ENCODE measurements at regions not wholly inside any gene's neighbourhood (a gene's known extent, or its start where the extent isn't known, plus 50 kb on each side); places are given as distances from the start of the nearest gene placed in this dataset.

DNA sequence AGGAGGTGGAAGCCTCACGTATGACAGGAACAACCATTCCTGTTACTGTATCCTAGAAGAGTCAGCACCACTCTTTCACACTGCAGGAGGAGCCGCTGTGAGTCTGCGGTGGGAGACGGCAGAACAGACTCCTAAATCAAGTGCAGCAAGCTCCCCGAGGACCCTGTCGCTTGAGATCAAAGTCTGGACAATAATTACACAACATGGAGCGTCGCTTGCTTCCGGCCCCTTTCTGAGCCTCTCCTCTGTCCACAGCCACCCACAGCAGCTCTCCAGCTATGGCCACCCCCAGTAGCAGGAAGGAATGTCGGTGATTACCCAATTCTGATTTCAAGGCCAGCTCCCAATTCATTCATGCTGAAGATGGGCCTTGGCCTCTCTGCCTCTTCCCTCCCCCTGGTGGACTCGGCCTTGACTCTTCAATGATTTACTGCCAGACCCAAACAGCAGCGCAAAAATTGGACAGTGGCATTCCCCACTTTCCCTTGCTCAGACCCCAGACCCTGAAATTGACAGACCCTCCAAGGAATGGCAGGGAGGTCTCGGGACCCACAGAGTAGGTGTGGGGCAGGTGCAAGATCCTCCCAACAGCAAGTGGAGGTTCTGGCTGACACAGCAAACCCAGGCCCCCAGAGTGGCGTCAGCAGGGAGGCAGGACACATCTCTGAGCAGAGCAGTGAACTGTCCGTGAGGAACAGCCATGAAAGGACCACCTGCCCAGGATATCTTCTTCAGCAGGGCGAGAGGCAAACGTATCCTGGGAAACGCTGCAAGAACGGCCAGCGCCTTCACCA lies 272.7 kb upstream of the DIO3 start:
- Mint-ChIP-seq H3K36me3 (ENCODE audit: low read depth) (no peaks in the 10 kb centered on the region), H3K4me1 (peaks cover 9% of the 10 kb centered on the region)

DNA sequence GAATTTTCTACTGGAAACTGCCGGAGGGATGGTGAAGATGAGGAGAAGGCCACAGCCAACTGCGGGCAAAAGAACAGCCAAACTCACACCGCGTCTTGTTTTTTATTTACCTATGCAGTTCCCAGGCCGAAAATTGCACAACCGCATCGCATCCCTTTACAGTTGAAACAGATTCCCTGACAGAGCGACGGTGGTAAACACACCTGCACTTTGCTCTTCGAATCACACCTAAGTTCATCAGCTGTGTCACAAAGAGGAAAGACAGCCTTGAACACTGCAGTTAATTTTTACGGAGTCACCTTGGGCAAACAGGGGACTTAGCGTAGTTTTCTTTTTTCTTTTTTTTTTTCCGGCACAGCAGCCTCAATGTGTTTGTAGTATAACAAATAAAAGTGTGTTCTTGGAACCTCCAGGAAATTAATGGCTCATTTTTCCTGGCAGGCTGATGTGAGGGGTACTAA lies 272.0 kb upstream of the DIO3 start:
- Mint-ChIP-seq H3K9me3 (peaks cover 10% of the 10 kb centered on the region), H3K4me3 (no peak overlapping the region), H3K27me3 (ENCODE audit: low read depth) (peaks cover 21% of the 10 kb centered on the region), H3K36me3 (ENCODE audit: low read depth) (no peaks in the 10 kb centered on the region), H3K4me1 (peaks cover 9% of the 10 kb centered on the region), H3K27ac (no peak overlapping the region)
- TF ChIP-seq, protein P1, sequence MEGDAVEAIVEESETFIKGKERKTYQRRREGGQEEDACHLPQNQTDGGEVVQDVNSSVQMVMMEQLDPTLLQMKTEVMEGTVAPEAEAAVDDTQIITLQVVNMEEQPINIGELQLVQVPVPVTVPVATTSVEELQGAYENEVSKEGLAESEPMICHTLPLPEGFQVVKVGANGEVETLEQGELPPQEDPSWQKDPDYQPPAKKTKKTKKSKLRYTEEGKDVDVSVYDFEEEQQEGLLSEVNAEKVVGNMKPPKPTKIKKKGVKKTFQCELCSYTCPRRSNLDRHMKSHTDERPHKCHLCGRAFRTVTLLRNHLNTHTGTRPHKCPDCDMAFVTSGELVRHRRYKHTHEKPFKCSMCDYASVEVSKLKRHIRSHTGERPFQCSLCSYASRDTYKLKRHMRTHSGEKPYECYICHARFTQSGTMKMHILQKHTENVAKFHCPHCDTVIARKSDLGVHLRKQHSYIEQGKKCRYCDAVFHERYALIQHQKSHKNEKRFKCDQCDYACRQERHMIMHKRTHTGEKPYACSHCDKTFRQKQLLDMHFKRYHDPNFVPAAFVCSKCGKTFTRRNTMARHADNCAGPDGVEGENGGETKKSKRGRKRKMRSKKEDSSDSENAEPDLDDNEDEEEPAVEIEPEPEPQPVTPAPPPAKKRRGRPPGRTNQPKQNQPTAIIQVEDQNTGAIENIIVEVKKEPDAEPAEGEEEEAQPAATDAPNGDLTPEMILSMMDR (IDR thresholded peaks at IDR 0.05; ENCODE audit: unreplicated experiment in 3 of 3) = no peak

More for the DNA sequence above, 272.7 kb upstream of the DIO3 start:
- Mint-ChIP-seq H3K9me3 (peaks cover 5% of the 10 kb centered on the region), H3K27ac (peak overlapping the region in 2 of 3 experiments; percentile 11 to 26), H3K4me3 (peak overlapping the region in 2 of 3 experiments; percentile 10 to 22), H3K27me3 (ENCODE audit: low read depth) (peaks cover 21% of the 10 kb centered on the region)
- TF ChIP-seq, protein P1 (IDR thresholded peaks at IDR 0.05; ENCODE audit: unreplicated experiment in 3 of 3) = no peak

DNA sequence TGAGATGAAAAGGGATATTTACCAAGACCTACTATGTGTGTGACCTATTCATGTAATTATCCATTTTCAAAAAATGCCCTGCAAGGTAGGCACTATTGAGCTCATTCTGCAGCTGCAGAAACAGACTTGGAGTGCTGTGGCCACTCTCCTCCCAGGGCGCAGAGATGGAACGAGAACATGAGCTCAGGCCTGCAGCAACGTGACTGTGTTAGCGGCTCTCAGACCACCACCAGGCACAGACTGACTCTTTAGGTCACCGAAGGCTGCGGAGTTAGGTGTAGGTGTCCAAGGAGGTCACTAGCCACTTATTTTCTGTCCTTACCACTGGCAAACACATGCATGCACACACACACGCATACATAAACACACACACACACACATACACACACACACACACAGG lies 271.4 kb upstream of the DIO3 start:
- Mint-ChIP-seq H3K4me3 (no peak overlapping the region), H3K27ac (no peak overlapping the region), H3K36me3 (ENCODE audit: low read depth) (no peaks in the 10 kb centered on the region), H3K4me1 (peaks cover 9% of the 10 kb centered on the region), H3K9me3 (peaks cover 15% of the 10 kb centered on the region), H3K27me3 (ENCODE audit: low read depth) (peaks cover 21% of the 10 kb centered on the region)
- TF ChIP-seq, protein P1 (IDR thresholded peaks at IDR 0.05; ENCODE audit: unreplicated experiment in 3 of 3) = no peak

DNA sequence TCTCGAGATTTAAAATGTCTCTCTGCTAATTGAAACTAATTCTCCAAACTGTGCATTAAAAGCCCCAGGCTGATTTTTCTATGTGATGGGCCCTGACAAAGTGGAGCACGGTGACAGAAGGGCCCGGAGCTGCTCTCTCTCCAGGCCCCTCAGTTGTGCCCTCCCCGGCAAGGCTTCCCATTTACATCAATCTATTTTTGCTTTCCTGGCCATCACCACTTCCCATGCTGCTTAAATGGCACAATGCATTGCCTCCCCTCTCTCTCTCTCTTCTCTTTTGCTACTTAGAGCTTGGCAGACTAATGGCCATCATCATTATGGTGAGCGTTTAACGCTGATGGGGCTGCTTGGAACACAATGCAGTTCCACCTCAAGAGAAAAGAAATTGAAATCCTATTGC lies 270.7 kb upstream of the DIO3 start:
- TF ChIP-seq, protein P1 (IDR thresholded peaks at IDR 0.05; ENCODE audit: unreplicated experiment in 3 of 3) = no peak
- Mint-ChIP-seq H3K27ac (no peak overlapping the region), H3K36me3 (ENCODE audit: low read depth) (no peaks in the 10 kb centered on the region), H3K9me3 (peaks cover 17% of the 10 kb centered on the region), H3K4me3 (no peak overlapping the region), H3K27me3 (ENCODE audit: low read depth) (peaks cover 21% of the 10 kb centered on the region), H3K4me1 (peaks cover 9% of the 10 kb centered on the region)

DNA sequence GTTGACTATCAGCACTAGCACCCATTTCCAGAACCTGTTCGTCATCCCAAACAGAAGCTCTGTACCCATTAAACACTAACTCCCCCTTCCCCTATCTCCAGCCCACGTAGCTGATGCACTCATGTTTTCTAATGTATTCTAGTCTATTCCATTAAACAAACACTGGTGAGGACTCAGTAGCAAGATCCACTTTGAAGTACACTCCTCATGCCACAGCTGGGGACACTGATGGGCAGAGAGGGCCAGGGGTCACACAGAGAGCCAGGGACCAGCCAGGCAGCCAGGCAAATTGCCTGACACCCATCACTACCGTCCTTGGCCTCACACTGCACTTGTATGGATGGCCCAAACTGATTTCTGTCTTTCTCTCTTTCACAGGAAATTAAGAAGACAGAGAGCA lies 269.9 kb upstream of the DIO3 start:
- peaks cover 24% of the 10 kb centered on the region for H3K9me3 Mint-ChIP-seq
- TF ChIP-seq, protein P1 (IDR thresholded peaks at IDR 0.05; ENCODE audit: unreplicated experiment in 3 of 3) = no peak

DNA sequence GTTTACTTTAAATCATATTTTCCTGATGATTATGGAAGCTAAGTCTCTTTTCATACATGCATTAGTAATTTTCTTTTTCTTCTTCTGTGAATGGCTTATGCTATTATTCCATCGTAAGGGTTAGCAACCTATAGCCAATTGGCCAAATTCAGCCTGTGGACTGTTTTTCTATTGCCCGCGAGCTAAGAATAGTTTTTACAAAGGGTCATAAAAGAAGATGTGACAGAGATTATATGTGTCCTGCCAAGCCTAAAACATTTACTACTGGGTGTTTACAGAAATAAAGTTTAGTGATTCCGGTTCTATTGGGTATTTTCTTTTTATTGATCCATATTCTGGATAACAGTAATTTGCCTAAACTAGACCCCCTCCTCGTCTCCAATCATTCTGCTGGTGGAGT lies 268.8 kb upstream of the DIO3 start:
- Mint-ChIP-seq H3K27ac (no peak overlapping the region), H3K36me3 (ENCODE audit: low read depth) (peaks cover 5% of the 10 kb centered on the region), H3K9me3 (peaks cover 33% of the 10 kb centered on the region), H3K4me1 (peaks cover 9% of the 10 kb centered on the region), H3K27me3 (ENCODE audit: low read depth) (peaks cover 14% of the 10 kb centered on the region), H3K4me3 (no peak overlapping the region)
- TF ChIP-seq, protein P1 (IDR thresholded peaks at IDR 0.05; ENCODE audit: unreplicated experiment in 3 of 3) = no peak

More for the DNA sequence above, 269.9 kb upstream of the DIO3 start:
- Mint-ChIP-seq H3K4me3 (no peak overlapping the region), H3K27ac (no peak overlapping the region), H3K27me3 (ENCODE audit: low read depth) (peaks cover 19% of the 10 kb centered on the region), H3K4me1 (peaks cover 9% of the 10 kb centered on the region), H3K36me3 (ENCODE audit: low read depth) (peaks cover 3% of the 10 kb centered on the region)

Data from nephron (organoid).